ENCODE measurements at regions not wholly inside any gene's neighbourhood (a gene's known extent, or its start where the extent isn't known, plus 50 kb on each side); places are given as distances from the start of the nearest gene placed in this dataset.

DNA sequence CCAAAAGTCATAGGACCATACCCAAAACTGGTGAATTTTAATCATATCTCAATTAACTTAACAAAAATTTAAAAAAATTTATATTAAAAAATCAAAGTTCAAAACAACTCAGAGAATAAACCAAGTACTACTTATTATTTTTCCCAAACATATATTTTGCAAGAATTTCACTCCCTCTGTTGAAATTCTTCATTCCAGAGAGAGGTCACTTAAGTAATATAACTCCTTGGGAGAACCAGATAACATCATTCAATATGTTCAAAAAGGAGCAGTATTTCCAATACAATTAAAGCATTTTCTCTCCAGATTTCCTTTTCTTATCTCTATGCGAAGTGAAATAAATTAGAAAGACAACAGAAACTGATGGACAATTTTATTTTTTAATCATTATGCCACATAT is 165.9 kb upstream of the RND3 start:
- no peak for DNase-seq

DNA sequence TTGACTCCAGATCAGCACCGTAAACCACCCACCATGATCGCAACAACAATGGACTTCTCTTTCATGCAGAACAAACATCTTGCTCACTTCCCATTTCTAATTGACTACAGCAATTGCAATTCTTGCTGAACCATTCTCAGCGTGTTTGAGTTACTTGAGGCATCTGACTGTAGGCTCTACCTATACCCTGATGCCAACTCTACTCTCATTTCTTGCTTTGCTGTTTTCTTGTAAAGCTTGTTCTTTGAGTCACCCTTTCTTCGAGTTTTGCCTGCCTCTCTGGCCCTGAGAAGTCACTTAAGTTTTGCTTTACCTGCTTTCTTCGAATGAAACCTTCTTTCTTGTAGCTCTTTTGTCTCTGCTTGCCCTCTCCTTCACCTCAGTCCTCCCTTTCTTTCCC is 160.5 kb upstream of the RND3 start:
- DNase-seq = no peak

DNA sequence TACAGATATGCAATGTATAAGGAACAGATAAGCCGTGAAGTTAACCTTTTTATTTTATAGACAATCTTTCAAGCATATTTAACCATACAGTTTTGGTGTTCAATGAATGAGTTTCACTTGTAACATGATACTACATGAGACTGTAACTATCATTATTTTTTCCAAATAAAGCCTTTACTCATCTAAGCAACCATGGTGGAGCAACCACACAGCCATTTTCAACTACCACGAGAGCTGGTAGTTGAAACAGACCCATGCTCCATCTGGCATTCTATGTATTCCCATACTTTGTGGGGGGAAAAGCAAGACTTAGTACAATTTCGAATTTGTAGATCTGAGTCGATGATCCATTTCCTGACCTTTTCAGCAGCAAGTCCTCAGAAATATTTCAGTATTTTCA is 159.3 kb upstream of the RND3 start:
- DNase-seq = no peak

DNA sequence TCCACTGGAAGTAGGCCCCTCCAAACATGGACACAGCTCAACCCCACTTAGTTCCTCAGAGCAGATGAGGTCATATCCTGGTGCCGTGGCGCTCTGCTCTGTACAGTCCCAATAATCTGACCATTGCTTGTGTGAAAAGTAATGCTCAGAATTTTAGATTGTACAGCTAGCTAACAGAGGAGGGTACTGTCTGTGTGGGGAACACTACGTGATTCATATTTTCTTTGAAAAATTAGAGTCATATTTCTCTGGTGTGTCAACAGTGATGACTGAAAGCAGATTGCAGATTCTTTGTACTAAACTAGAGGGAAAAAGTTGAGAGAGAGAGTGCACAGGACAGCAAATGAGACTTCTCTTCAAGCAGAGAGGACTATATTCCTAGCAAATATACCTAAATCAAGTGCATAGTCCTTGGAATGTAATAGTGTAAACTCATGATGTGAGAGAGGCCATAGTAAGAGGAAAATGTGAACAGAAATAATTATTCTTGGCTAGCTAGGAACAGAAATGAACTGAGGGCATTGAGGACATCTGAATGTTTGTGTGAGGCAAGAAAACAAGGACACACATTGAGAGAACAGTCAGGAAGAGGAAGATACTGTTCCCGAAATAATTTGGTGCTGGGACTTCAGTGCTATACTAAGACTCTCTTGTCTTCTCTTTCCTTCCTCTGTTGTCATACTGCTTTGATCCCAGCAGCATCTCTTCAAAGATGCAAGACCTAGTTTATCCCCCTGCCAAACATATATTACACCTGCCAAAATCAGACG is 157.0 kb upstream of the RND3 start:
- DNase-seq = peak; percentile 37

DNA sequence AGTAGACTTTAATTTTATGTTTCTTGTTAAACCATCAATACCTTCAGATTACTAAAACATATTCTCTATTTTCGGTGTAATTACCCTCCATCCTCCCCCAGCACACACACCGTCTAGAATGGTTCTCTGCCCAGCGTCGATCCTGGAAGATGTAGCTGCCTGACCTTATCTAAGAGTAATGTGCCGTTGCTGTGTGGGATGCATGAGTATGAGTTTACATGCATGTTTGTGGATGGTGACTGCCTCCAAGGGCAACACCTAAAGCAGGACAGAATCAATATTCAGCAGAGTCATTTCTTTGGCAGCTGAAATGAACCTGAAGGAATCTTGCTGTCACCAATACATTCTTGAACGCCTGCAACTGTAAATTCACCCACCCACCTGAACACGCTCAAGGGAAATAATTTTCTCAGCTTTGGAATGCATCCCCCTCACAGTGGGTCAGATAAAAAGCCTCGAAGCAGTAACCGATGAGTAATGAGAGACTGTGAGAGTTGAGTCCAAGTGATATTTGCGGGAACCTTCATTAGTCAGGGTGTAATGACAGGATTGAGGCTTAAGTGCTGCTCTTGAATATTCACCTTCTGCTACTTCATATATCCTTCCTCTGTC is 155.8 kb upstream of the RND3 start:
- DNase-seq = no peak

DNA sequence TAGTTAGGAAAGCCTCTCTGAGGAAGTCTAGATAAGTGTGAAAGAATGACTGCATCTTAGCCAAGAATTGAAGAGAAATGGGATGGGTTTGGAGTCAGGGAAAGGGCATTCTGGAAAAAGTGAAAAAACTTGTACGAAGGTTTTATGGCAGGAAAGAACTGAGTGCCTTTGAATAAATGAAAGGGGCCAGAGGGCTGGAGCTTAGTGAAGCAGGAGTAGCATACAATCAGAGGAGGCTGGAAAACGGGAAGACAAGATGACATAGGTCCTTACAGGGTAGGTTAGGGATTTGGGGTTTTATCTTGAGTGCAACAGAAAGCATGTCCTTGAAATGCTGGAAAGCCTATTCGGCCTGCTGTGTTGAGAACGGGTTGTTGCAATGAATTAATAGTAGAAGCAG is 152.6 kb upstream of the RND3 start:
- peak; percentile 37 for DNase-seq

DNA sequence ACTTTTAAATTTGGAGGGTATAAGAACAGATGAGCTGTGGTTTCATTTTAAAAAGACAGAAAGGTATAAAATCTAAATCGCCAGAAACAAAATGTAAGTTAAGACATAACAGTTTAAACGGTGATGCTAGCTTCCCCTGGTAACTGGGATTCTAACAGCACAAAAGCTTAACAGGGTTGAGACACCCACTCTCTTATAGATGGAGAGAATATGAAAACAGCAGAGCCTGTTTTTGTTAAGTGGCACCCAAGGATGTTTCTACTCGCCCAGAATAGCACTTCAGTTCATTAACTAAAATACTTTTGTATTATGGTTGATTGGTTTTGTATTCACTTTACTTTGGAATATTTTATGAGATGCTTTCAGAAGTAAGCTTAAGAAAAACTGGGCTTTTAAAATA is 151.9 kb upstream of the RND3 start:
- no peak for DNase-seq

DNA sequence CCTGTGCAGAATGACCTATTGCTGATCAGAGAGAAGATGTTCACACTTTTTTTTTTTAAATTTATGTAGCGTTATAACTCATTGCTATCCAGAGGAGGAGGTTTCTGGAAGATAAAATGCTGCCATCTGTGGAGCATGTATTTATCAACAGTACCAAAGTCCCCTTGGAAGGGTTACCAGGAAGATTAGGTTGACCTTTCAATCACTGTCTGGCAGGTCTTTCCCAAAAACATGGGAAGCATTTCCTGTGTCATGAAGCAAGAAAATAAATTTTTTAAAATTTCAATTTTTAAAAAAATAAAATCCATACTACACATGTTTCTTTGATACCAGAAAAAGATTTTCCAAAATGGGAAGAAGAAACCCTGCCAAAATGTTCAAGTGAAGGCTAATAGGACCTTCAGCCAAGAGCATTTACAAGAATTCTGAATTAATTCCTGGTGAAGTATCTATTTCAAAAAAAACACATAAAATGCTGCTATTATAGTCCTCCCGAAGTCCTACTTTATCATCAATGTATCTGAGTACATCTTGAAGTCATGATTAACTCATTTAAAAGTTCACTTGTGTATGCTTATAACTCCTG is 143.9 kb upstream of the RND3 start:
- DNase-seq = no peak

DNA sequence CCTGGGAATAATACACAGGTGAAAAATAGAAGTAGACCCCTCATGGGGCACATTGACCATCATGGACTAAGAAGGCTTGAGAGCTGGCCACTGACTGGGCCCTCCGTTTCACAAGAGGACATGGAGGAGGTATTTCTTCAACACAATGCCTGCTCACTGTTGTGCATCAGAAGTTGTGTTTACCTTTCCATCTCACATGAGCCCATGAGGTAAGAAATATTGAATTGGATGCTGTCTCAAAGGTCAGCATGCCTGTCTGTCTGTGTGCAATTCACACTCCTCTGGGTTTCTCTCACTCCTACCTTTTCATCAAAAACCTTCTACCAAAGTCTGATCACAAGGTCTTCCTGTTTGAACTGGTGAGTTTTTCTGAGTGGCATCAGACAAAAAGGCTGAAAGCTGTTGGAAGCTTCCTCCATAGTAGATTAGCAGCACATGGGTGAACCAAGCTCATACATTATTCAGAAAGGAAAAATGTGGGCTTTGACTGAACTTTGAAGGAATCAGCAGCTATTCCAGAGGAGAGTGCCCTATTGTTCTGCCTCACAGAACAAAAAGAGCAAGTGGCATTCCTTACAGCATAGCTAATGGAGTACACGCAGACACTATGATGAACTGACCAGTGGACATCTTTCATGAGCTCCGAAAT is 143.2 kb upstream of the RND3 start:
- DNase-seq = no peak

DNA sequence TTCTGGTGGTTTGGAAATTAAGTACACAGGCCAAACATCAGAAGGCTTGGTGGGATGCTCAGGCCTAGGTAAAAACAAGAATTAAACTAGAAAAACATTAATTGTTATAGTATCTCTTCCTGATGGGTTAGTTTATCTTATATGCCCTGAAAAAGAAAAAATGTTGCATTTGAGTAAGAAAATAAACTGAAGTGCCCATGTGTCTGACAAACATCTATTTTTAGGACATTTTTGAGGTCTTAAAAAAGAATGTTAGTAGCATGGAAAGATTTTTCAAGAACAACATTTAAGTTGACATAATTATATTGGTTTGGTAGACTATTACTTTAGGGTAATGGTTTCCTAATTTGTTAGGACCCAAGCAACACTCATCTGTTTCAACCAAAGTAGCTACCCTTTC is 140.1 kb upstream of the RND3 start:
- no peak for DNase-seq

DNA sequence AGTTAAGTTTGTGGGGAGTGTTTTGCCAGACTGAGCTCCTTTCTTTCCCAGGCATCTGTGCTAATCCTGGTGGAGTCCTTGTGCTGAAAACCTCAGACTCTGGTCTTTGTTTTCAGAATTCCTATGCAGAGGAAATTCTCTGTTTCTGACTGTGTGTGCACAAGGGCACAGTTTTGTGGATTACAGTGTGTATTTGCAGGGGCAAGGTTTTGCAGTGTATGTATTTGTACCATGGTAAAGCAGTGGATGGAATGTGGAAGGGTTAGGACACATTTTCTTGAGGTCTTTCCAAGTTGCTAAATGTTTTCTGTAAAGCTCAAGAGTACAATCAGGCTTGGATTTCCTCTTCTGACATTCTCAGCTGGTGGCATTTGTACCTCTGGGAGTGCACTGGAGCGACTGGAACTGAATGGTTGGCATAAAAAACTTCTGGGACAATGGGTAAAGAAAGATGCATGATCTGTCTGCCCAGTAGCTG is 139.5 kb upstream of the RND3 start:
- DNase-seq = no peak

DNA sequence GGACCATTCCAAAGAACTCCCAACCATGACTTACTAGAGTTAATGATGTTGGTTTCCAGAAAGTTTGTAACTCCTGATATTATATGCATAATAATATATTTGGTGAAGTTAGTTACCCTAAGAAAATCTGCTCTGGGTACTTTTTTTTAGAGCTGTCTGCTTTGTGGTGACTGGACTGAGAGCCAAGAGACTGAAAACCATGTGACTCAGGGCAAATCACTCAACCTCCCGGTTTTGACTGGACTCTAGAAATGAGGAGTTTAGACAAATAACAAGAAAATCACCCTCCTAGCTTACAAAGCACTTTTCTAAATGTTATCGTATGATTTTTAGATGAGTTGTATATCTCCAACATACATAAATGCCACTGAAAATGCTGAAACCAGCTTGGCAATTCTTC is 138.3 kb upstream of the RND3 start:
- no peak for DNase-seq

DNA sequence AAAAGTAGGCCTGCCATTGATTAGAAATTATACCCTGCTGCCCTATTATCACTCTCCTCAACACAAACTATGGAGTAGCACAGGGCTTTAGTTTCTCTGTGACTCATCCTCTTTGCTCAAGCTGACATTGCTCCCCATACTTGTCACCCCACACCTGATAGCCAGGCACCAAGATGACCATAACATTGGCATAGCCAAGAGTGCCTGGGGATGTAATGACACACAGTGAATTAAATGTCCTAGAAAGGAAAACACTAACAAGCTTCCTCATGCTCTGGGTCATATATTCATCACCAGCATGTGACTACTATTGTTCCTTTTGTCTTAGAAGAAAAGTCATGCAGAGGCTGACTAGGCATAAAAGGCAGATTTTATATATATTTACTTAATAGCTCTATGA is 137.8 kb upstream of the RND3 start:
- no peak for DNase-seq

DNA sequence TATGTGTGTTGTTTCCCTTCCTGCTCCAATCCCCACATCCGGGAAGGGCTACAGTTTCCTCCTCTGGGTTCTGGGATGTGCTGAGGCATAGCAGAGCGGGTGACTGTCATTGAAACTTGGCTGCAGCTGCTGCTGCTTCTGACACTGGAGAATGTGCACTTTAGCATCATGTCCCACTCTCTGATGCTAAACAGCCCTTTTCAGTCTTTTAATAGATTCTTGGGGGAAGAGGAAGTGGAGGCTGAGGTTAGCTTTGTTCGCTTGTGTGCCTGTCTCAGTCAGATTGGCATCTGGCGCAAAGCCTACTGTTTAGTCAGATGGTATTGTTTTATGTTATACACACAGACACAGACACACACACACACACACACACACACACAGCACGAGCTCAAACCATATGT is 136.5 kb upstream of the RND3 start:
- peak; percentile 73 for DNase-seq

DNA sequence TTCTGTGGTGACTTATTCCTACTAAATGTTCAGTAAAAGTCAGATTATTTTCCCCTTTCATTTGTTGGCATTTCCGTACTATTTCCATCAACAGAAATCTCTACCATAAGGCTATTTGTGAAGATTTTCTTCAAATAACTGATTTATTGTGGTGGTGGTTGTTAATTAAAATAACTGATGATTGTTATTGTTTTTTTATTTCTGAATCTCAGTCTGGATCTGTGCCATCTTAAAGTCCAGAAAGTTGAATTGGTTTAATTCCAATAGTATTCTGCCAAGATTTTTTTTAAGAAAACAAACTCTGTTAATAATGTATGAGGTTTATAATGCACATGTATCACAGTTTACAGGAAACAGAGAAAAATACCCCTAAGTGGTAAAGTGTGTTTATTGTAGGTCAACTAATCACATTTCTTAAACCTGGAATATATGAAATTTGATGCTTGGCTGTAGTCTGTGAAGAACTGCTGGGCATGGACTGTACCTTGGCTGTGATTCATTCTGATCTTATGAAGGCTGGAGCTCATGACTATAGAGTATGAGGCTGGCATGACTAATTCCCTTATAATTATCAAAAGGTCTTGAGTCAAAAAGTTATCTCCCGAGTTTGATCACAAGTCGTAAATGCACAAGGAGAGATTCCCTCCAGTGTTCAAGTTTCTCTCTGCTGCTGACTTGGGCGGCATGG is 134.2 kb upstream of the RND3 start:
- no peak for DNase-seq

DNA sequence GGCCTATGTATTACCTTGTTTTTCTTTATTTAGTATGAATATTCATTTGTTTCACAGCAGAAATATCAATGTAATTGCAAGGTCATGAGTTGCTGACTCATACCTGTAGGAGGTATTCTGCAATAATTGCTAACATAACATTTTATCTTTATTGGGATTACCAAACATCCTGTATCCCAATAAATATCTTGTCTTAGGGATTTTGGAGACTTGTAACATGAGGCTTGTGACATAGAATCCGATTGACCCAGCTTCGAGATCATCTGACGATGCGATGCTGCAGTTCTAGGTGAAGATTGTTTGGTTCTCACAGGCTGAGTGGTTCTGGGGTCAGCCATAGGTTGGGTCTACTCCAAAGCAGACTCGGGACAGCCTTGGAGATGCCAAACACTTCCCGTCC is 133.4 kb upstream of the RND3 start:
- no peak for DNase-seq

DNA sequence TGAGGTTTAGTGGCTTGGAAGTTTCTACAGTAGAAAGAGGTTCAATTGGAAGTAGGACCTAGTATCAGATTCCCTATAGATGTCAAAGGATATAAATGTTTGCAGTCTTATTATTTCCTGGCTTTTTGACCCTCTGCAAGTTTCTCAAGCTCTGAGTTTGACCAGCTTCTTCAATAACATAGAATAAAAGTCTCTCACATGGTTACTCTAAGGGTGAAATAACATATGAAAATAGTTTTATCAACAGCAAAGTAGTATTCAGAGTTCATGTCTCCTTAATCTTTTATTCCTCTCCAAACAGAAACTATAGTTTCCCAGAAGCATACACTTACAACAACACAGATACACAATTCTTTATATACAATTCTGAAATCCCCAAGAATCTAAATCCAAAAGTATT is 132.9 kb upstream of the RND3 start:
- no peak for DNase-seq

DNA sequence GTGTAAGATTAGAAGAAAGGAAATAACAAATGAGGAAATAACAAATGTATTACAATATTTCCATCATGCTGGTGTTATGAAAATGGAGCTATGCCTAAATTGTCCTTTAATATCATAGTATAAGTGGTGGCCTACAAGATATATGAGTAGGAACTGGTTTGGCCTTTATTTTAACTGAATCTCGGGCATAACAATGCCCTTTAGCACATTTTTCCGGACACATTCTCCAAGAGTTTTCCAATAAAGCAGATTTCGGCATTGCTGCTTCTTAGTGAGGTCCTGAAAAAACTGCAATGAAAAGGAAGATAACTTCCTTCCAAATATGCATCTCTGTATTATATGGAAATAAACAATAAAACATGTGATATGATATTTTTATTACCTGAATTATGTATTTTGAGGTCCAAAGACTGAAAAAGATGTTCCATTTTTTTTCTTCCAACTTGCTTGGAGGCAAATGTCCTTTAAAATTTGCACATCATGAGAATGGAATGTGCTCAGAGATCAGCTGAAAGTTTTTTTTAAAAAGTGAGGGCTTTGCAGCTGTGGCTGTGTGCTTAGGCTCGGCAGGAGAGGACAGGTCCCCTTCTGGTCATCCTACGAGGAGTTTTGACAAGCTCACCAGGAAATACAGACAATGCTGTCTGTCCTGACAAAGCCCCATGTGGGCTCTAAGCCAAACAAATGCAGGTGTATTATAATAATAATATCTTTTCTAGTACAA is 132.3 kb upstream of the RND3 start:
- DNase-seq = peak; percentile 72

DNA sequence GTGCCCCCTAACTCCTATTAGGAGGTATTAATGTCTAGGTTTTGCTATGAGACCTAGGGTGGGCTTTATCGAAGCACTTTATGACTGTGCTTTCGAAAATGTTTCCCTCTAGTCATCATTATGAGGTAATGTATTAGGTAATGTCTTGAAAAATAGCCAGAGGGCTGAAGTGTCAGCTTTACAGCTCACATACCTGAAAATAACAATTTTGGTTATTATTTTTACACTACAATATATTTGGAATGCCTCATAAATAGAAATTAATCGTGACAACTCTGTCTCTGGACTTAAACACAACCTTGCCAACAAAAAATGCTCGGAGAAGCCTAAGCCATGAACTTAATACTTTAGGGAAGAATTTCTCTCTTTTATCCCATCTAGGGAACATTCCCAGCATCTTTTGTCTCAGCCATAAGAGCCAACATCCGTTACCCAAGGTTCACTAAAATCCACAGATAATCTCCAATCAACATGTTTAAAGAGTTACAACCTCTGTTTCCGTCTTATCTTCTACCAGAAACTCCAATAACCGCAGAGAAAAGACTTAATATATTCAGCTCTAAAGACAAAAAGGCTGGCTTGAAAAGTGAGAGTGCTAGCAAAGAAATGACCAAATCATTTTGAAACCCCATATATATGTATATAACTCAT is 130.9 kb upstream of the RND3 start:
- no peak for DNase-seq

DNA sequence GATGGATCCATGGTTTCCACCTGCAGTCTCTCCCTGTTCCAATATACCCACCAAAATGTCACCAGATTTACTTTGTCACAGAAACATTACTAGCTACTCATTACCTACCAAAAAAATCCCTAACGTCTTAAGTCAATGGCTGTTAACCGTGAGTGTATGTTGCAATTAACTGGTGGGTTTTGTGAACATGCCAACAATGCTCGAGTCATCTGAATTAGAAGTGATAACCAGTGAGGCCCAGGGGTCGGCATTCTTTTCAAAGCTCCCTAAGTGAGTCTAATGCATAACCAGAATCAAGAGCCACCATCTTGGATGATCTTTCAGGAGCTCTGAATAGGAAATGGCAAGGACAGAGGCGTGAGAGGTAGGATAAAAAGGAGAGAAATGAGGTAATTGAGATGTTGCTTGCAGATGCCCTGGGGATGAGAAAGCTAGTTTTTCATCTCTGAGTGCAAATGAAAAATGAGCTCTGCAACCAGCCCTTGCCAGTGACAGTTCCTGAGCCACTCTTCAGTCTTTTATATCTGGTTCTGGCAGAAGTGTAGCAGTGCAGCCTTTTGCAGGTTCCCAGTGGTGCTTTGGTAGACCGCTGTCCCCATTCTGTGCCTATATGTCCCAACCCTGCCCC is 130.0 kb upstream of the RND3 start:
- no peak for DNase-seq

Measured in tongue (tissue), 1 donor.